ENCODE measurements at regions not wholly inside any gene's neighbourhood (a gene's known extent, or its start where the extent isn't known, plus 50 kb on each side); places are given as distances from the start of the nearest gene placed in this dataset.

DNA sequence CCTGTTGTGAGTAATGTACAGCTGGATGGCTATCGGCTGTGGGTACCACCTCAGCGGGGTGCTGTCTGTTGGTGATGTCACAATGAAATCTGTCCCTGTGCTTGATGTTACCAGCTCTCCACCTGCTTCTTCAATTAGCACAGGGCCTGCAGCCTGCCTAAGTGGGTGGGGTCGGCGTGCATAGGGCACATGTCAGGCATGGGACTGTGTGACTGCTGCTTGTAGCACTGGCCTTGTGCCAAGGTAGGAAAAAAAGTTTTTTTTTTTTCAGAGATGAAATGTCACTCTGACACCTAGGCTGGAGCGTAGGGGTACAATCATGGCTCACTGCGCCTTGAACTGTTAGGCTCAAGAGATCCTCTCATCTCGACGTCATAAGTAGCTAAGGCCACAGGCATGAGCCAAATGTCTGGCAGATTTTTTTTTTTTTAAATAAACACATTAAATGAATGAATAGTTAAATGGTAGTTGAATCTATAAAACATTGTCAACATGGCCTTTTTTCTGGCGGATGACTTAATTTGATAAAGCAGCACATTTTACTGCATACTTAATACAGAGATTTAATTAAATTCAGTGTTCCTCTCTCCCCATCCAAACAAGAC is 222.5 kb downstream of the NXNL2 start:
- Histone ChIP-seq H3K36me3 (ENCODE audit: insufficient read depth, low read length) (no peaks in the 10 kb centered on the region), H3K4me1 (ENCODE audit: insufficient read depth, low read length) (no peaks in the 10 kb centered on the region), H3K4me2 (ENCODE audit: low read length) (no peak overlapping the region), H4K20me1 (ENCODE audit: insufficient read depth, low read length) (no peaks in the 10 kb centered on the region), H3K79me2 (ENCODE audit: insufficient read depth, low read length) (no peaks in the 10 kb centered on the region), H2AFZ (ENCODE audit: low read depth, low read length) (no peak overlapping the region), H3K27me3 (ENCODE audit: insufficient read depth, low read length) (no peaks in the 10 kb centered on the region), H3K9me3 (ENCODE audit: insufficient read depth, low read depth, low read length) (no peaks in the 10 kb centered on the region), H3K9ac (ENCODE audit: low read length) (no peak overlapping the region), H3K27ac (ENCODE audit: low read depth, low read length) (no peak overlapping the region), H3K4me3 (ENCODE audit: insufficient read depth, low read depth, low read length) (no peak overlapping the region)
- no peak overlapping the region for H3K4me3 Mint-ChIP-seq (ENCODE audit: unreplicated experiment)
- H3K36me3 Mint-ChIP-seq (ENCODE audit: low read depth, unreplicated experiment) = no peaks in the 10 kb centered on the region
- H3K9me3 Mint-ChIP-seq (ENCODE audit: unreplicated experiment) = no peaks in the 10 kb centered on the region
- H3K4me1 Mint-ChIP-seq (ENCODE audit: low read depth, unreplicated experiment) = peaks cover 16% of the 10 kb centered on the region
- no peaks in the 10 kb centered on the region for H3K27me3 Mint-ChIP-seq (ENCODE audit: low read depth, unreplicated experiment)
- DNase-seq (ENCODE audit: low read depth) = no peak
- TF ChIP-seq EZH2 (IDR thresholded peaks at IDR 0.05; ENCODE audit: insufficient read depth, low read length) = no peak
- TF ChIP-seq, protein P1, sequence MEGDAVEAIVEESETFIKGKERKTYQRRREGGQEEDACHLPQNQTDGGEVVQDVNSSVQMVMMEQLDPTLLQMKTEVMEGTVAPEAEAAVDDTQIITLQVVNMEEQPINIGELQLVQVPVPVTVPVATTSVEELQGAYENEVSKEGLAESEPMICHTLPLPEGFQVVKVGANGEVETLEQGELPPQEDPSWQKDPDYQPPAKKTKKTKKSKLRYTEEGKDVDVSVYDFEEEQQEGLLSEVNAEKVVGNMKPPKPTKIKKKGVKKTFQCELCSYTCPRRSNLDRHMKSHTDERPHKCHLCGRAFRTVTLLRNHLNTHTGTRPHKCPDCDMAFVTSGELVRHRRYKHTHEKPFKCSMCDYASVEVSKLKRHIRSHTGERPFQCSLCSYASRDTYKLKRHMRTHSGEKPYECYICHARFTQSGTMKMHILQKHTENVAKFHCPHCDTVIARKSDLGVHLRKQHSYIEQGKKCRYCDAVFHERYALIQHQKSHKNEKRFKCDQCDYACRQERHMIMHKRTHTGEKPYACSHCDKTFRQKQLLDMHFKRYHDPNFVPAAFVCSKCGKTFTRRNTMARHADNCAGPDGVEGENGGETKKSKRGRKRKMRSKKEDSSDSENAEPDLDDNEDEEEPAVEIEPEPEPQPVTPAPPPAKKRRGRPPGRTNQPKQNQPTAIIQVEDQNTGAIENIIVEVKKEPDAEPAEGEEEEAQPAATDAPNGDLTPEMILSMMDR (IDR thresholded peaks at IDR 0.05; ENCODE audit: insufficient read depth, low read depth, low read length) = no peak
- no peak for FAIRE-seq
- H3K27ac Mint-ChIP-seq (ENCODE audit: unreplicated experiment) = no peak overlapping the region

DNA sequence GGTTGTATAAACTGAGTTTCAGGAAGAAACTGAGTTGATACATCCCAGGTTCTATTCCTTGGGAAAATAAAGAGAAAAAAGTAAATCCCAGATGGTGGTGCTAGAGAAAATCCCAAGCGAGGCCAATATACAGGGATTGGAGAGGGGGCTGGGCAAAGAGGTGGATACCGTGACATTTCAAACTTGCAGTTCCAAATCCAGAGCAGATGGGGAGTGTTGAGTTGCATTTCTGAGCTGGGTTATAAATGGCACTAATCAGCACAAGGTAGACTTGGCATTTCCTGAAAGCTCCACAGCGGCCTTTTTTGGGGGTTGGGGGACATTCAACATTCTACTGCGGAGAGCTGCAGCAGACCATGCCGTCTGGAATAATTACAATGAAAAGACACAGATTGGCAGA is 224.4 kb downstream of the NXNL2 start:
- Histone ChIP-seq H3K36me3 (ENCODE audit: insufficient read depth, low read length) (no peaks in the 10 kb centered on the region), H3K27me3 (ENCODE audit: insufficient read depth, low read length) (no peaks in the 10 kb centered on the region), H3K4me1 (ENCODE audit: insufficient read depth, low read length) (no peaks in the 10 kb centered on the region), H2AFZ (ENCODE audit: low read depth, low read length) (no peak overlapping the region), H3K79me2 (ENCODE audit: insufficient read depth, low read length) (no peaks in the 10 kb centered on the region), H3K9ac (ENCODE audit: low read length) (no peak overlapping the region), H4K20me1 (ENCODE audit: insufficient read depth, low read length) (no peaks in the 10 kb centered on the region), H3K27ac (ENCODE audit: low read depth, low read length) (no peak overlapping the region), H3K4me3 (ENCODE audit: insufficient read depth, low read depth, low read length) (no peak overlapping the region), H3K9me3 (ENCODE audit: insufficient read depth, low read depth, low read length) (no peaks in the 10 kb centered on the region), H3K4me2 (ENCODE audit: low read length) (no peak overlapping the region)
- peaks cover 25% of the 10 kb centered on the region for H3K4me1 Mint-ChIP-seq (ENCODE audit: low read depth, unreplicated experiment)
- FAIRE-seq (no peak), DNase-seq (ENCODE audit: low read depth) (no peak)
- H3K27ac Mint-ChIP-seq (ENCODE audit: unreplicated experiment) = no peak overlapping the region
- H3K36me3 Mint-ChIP-seq (ENCODE audit: low read depth, unreplicated experiment) = no peaks in the 10 kb centered on the region
- TF ChIP-seq, protein P1 (IDR thresholded peaks at IDR 0.05; ENCODE audit: insufficient read depth, low read depth, low read length) = no peak
- no peak for TF ChIP-seq EZH2 (IDR thresholded peaks at IDR 0.05; ENCODE audit: insufficient read depth, low read length)
- H3K9me3 Mint-ChIP-seq (ENCODE audit: unreplicated experiment) = no peaks in the 10 kb centered on the region
- H3K4me3 Mint-ChIP-seq (ENCODE audit: unreplicated experiment) = no peak overlapping the region
- H3K27me3 Mint-ChIP-seq (ENCODE audit: low read depth, unreplicated experiment) = no peaks in the 10 kb centered on the region

DNA sequence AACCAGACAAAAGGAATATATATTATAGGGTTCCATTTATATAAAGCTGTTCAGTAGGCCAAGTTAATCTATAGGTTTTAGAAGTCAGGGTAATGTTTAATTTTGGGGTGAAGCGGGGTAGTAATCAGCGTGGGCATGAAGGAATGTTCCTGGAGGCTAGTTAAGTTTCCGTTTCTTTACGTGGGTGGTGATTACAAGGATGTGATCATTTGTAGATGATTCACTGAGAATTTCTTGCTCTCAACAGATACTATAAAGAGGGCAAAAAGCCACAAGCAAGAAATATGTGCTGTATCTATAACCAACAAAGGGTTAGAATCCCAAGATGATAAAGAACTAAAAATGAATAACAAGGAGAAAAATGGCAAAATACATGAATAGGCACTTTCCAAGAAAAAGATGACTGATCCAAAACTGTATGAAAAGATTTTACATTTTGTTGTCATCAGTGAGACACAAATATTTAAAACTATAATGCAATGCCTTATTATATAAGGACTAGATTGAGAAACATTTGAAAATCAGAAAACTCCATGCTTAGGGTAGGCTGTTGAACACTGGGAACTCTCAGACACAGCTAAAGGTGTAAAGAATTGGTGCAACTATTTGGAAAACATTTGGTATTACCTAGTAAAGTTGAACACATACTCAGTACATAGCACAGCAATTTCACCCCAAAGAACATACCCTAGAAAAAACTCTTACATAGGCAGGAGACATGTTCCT is 224.3 kb upstream of the S1PR3 start:
- Histone ChIP-seq H3K27ac (ENCODE audit: low read depth, low read length) (peak overlapping the region; percentile 76), H3K79me2 (ENCODE audit: insufficient read depth, low read length) (no peaks in the 10 kb centered on the region), H3K9ac (ENCODE audit: low read length) (peak overlapping the region; percentile 33), H2AFZ (ENCODE audit: low read depth, low read length) (no peak overlapping the region), H3K4me3 (ENCODE audit: insufficient read depth, low read depth, low read length) (no peak overlapping the region), H3K9me3 (ENCODE audit: insufficient read depth, low read depth, low read length) (no peaks in the 10 kb centered on the region), H3K36me3 (ENCODE audit: insufficient read depth, low read length) (no peaks in the 10 kb centered on the region), H4K20me1 (ENCODE audit: insufficient read depth, low read length) (no peaks in the 10 kb centered on the region), H3K4me1 (ENCODE audit: insufficient read depth, low read length) (peaks cover 17% of the 10 kb centered on the region), H3K27me3 (ENCODE audit: insufficient read depth, low read length) (no peaks in the 10 kb centered on the region), H3K4me2 (ENCODE audit: low read length) (peak overlapping the region; percentile 53)
- Mint-ChIP-seq H3K9me3 (ENCODE audit: unreplicated experiment) (no peaks in the 10 kb centered on the region), H3K27ac (ENCODE audit: unreplicated experiment) (peak overlapping the region; percentile 90), H3K4me3 (ENCODE audit: unreplicated experiment) (no peak overlapping the region), H3K36me3 (ENCODE audit: low read depth, unreplicated experiment) (no peaks in the 10 kb centered on the region), H3K4me1 (ENCODE audit: low read depth, unreplicated experiment) (peaks cover 39% of the 10 kb centered on the region), H3K27me3 (ENCODE audit: low read depth, unreplicated experiment) (no peaks in the 10 kb centered on the region)
- peak; percentile 88 for DNase-seq (ENCODE audit: low read depth)
- FAIRE-seq = peak; percentile 95
- no peak for TF ChIP-seq EZH2 (IDR thresholded peaks at IDR 0.05; ENCODE audit: insufficient read depth, low read length)
- TF ChIP-seq, protein P1 (IDR thresholded peaks at IDR 0.05; ENCODE audit: insufficient read depth, low read depth, low read length) = no peak

All from astrocyte (in vitro differentiated cells and primary cell).